ENCODE measurements at regions not wholly inside any gene's neighbourhood (a gene's known extent, or its start where the extent isn't known, plus 50 kb on each side); places are given as distances from the start of the nearest gene placed in this dataset.

GRCh38 chr7:22572292-22572691, 72.3 kb upstream of the STEAP1B start:
- Histone ChIP-seq H3K4me1 (ENCODE audit: low read depth) (no peaks in the 10 kb centered on the region), H3K36me3 (no peaks in the 10 kb centered on the region), H3K4me3 (no peak overlapping the region), H3K27me3 (no peaks in the 10 kb centered on the region), H3K9me3 (ENCODE audit: low read depth) (no peaks in the 10 kb centered on the region), H3K27ac (no peak overlapping the region)
- TF ChIP-seq, protein P1, sequence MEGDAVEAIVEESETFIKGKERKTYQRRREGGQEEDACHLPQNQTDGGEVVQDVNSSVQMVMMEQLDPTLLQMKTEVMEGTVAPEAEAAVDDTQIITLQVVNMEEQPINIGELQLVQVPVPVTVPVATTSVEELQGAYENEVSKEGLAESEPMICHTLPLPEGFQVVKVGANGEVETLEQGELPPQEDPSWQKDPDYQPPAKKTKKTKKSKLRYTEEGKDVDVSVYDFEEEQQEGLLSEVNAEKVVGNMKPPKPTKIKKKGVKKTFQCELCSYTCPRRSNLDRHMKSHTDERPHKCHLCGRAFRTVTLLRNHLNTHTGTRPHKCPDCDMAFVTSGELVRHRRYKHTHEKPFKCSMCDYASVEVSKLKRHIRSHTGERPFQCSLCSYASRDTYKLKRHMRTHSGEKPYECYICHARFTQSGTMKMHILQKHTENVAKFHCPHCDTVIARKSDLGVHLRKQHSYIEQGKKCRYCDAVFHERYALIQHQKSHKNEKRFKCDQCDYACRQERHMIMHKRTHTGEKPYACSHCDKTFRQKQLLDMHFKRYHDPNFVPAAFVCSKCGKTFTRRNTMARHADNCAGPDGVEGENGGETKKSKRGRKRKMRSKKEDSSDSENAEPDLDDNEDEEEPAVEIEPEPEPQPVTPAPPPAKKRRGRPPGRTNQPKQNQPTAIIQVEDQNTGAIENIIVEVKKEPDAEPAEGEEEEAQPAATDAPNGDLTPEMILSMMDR (IDR thresholded peaks at IDR 0.05; ENCODE audit: low read depth, low read length), result no peak
- DNase-seq (ENCODE audit: low read depth in 1 of 2, low spot score in 1 of 2), result no peak

- H3K9me3 ChIP-seq (ENCODE audit: low read depth), result no peaks in the 10 kb centered on the region
- no peaks in the 10 kb centered on the region for H3K36me3 ChIP-seq
- TF ChIP-seq, protein P1 (IDR thresholded peaks at IDR 0.05; ENCODE audit: low read depth, low read length), result no peak
- H3K27me3 ChIP-seq, result no peaks in the 10 kb centered on the region
- no peak for DNase-seq (ENCODE audit: low read depth in 1 of 2, low spot score in 1 of 2)
- no peak overlapping the region for H3K4me3 ChIP-seq
- no peaks in the 10 kb centered on the region for H3K4me1 ChIP-seq (ENCODE audit: low read depth)
- H3K27ac ChIP-seq, result no peak overlapping the region
These were observed 71.8 kb upstream of the STEAP1B start for GRCh38 chr7:22571766-22572165.

DNA sequence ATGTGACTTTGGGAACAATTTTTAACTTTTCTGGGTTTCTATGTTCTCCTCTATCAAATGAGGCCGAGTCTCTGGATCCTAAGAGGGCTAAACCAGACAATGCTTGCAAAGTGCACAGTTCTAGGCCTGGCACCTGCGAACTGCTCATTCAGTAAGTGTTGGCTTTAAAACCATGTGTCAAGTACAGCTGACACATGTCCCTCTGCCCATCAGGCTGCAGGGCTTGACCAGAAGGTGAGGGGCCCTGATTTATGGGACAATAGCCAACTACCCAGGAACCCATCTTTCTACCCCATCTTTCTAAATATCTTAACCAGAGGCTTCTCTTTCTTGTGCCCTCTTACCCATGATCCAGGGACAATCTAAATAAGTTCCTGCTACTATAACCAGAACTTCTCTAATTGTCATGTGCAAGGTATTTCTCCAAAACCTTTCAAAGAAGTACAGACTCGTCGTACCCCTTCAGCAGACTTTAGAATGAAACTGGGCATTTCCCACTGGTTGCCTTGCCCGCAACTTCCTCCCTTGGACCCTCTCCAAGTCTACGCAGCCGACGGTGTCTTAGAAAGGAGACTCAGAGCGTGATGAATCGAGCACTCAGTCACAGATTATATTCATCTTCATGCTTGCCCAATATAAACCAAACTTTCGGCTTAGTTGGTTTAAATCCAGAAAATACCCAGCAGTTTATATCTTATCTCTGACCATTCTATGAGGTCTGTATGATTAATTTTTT, 69.8 kb upstream of the STEAP1B start:
- Histone ChIP-seq H3K27me3 (no peaks in the 10 kb centered on the region), H3K4me3 (no peak overlapping the region), H3K9me3 (ENCODE audit: low read depth) (no peaks in the 10 kb centered on the region), H3K27ac (no peak overlapping the region), H3K4me1 (ENCODE audit: low read depth) (no peaks in the 10 kb centered on the region), H3K36me3 (no peaks in the 10 kb centered on the region)
- DNase-seq (ENCODE audit: low read depth in 1 of 2, low spot score in 1 of 2), result peak in 1 of 2 donors; percentile 81
- TF ChIP-seq, protein P1 (IDR thresholded peaks at IDR 0.05; ENCODE audit: low read depth, low read length), result no peak

GRCh38 chr7:22566592-22566991, 66.6 kb upstream of the STEAP1B start:
- peaks cover 20% of the 10 kb centered on the region for H3K4me1 ChIP-seq (ENCODE audit: low read depth)
- no peaks in the 10 kb centered on the region for H3K27me3 ChIP-seq
- H3K4me3 ChIP-seq, result no peak overlapping the region
- DNase-seq (ENCODE audit: low read depth in 1 of 2, low spot score in 1 of 2), result no peak
- H3K9me3 ChIP-seq (ENCODE audit: low read depth), result no peaks in the 10 kb centered on the region
- no peak overlapping the region for H3K27ac ChIP-seq
- H3K36me3 ChIP-seq, result no peaks in the 10 kb centered on the region
- TF ChIP-seq, protein P1 (IDR thresholded peaks at IDR 0.05; ENCODE audit: low read depth, low read length), result no peak

GRCh38 chr7:22566176-22566575, 66.2 kb upstream of the STEAP1B start:
- TF ChIP-seq, protein P1 (IDR thresholded peaks at IDR 0.05; ENCODE audit: low read depth, low read length), result no peak
- H3K36me3 ChIP-seq, result no peaks in the 10 kb centered on the region
- H3K9me3 ChIP-seq (ENCODE audit: low read depth), result no peaks in the 10 kb centered on the region
- no peak for DNase-seq (ENCODE audit: low read depth in 1 of 2, low spot score in 1 of 2)
- H3K27me3 ChIP-seq, result no peaks in the 10 kb centered on the region
- H3K4me3 ChIP-seq, result no peak overlapping the region
- H3K4me1 ChIP-seq (ENCODE audit: low read depth), result peaks cover 23% of the 10 kb centered on the region
- no peak overlapping the region for H3K27ac ChIP-seq
